GM18873 (cell line): ENCODE measurements at regions not wholly inside any gene's neighbourhood (a gene's known extent, or its start where the extent isn't known, plus 50 kb on each side); places are given as distances from the start of the nearest gene placed in this dataset.

Experiments used
- ATAC-seq: cut with Tn5 transposase; IDR thresholded peaks from one replicate; pipeline ENCODE4 v1.9.1; 2021; ENCODE audit warnings: mild to moderate bottlenecking, moderate library complexity, moderate number of reproducible peaks; ENCODE audit not compliant: unreplicated experiment, low FRiP score

- ATAC-seq, result no peak
Measured at GRCh38 chr2:22817197-22817596, 567.8 kb upstream of the KLHL29 start.

GRCh38 chr2:22821458-22821857 lies 563.5 kb upstream of the KLHL29 start:
- no peak for ATAC-seq

GRCh38 chr2:22822835-22823234 lies 562.1 kb upstream of the KLHL29 start:
- ATAC-seq, result no peak

GRCh38 chr2:22824618-22825017 lies 560.4 kb upstream of the KLHL29 start:
- no peak for ATAC-seq

GRCh38 chr2:22826703-22827102 lies 558.3 kb upstream of the KLHL29 start:
- ATAC-seq, result no peak

GRCh38 chr2:22829791-22830190 lies 555.2 kb upstream of the KLHL29 start:
- no peak for ATAC-seq

- ATAC-seq, result no peak
Measured at GRCh38 chr2:22832196-22832595, 552.8 kb upstream of the KLHL29 start.

GRCh38 chr2:22838461-22838860 lies 546.5 kb upstream of the KLHL29 start:
- ATAC-seq, result no peak

- ATAC-seq, result no peak
Measured at GRCh38 chr2:22842205-22842869, 542.6 kb upstream of the KLHL29 start.

- ATAC-seq, result no peak
Measured at GRCh38 chr2:22843919-22844537, 541.0 kb upstream of the KLHL29 start.

- no peak for ATAC-seq
Measured at GRCh38 chr2:22850310-22850709, 534.7 kb upstream of the KLHL29 start.

GRCh38 chr2:22854588-22854987 lies 530.4 kb upstream of the KLHL29 start:
- no peak for ATAC-seq

GRCh38 chr2:22855081-22855480 lies 529.9 kb upstream of the KLHL29 start:
- no peak for ATAC-seq

GRCh38 chr2:22855761-22856184 lies 529.2 kb upstream of the KLHL29 start:
- no peak for ATAC-seq

- no peak for ATAC-seq
Measured at GRCh38 chr2:22867973-22868372, 517.0 kb upstream of the KLHL29 start.

- no peak for ATAC-seq
Measured at GRCh38 chr2:22878121-22878520, 506.9 kb upstream of the KLHL29 start.

- ATAC-seq, result no peak
Measured at GRCh38 chr2:22879009-22879863, 505.7 kb upstream of the KLHL29 start.

- ATAC-seq, result no peak
Measured at GRCh38 chr2:22880161-22880560, 504.8 kb upstream of the KLHL29 start.

- no peak for ATAC-seq
Measured at GRCh38 chr2:22882011-22882410, 503.0 kb upstream of the KLHL29 start.

GRCh38 chr2:22882643-22883042 lies 502.3 kb upstream of the KLHL29 start:
- ATAC-seq, result no peak

- ATAC-seq, result no peak
Measured at GRCh38 chr2:22883054-22883453, 501.9 kb upstream of the KLHL29 start.
